MCF 10A (cell line): ENCODE measurements at regions not wholly inside any gene's neighbourhood (a gene's known extent, or its start where the extent isn't known, plus 50 kb on each side); places are given as distances from the start of the nearest gene placed in this dataset.

Source experiments
- BruUV-seq: library from RNA; stranded (reverse); fragments of 400-500 nt; replicated peaks from 2 replicates; lab custom pipeline; 2021; lab: Mats Ljungman, UMichigan
- CTCF ChIA-PET: fragments of 300-600 bp; sonication (Branson Sonifier 250); formaldehyde crosslinking; extraction: SDS; loops from one replicate; lab custom pipeline; 2021; ENCODE audit warnings: antibody characterized with exemption, inconsistent platforms; lab: Yijun Ruan, JAX
- POLR2A ChIA-PET: fragments of 300-600, 350-650 bp; sonication (Branson Sonifier 250); formaldehyde crosslinking; extraction: SDS; loops from one replicate; lab custom pipeline; 2020; ENCODE audit warnings: antibody characterized with exemption, inconsistent platforms; lab: Yijun Ruan, JAX
- DNase-seq: peaks from one replicate; pipeline ENCODE4 v3.0.0-alpha.2; 2018; ENCODE audit not compliant: unreplicated experiment
- H3K27ac Mint-ChIP-seq: one replicate; pipeline ENCODE4 v1.8.0; 2022; ENCODE audit warnings: mild to moderate bottlenecking, low read depth, mixed read lengths; ENCODE audit not compliant: unreplicated experiment
- H3K27me3 Mint-ChIP-seq: one replicate; pipeline ENCODE4 v1.8.0; 2022; ENCODE audit warnings: mixed read lengths; ENCODE audit not compliant: insufficient read depth, unreplicated experiment
- H3K36me3 Mint-ChIP-seq: one replicate; pipeline ENCODE4 v1.8.0; 2022; ENCODE audit warnings: mild to moderate bottlenecking, moderate library complexity, mixed read lengths; ENCODE audit not compliant: insufficient read depth, unreplicated experiment
- H3K4me1 Mint-ChIP-seq: one replicate; pipeline ENCODE4 v1.8.0; 2022; ENCODE audit warnings: mixed read lengths; ENCODE audit not compliant: insufficient read depth, unreplicated experiment
- H3K4me3 Mint-ChIP-seq: one replicate; pipeline ENCODE4 v1.8.0; 2022; ENCODE audit warnings: mild to moderate bottlenecking, moderate library complexity, mixed read lengths; ENCODE audit not compliant: unreplicated experiment
- H3K9me3 Mint-ChIP-seq: one replicate; pipeline ENCODE4 v1.8.0; 2022; ENCODE audit warnings: mixed read lengths; ENCODE audit not compliant: unreplicated experiment
- CTCF ChIP-seq: fragments of 200-600 bp; IDR thresholded peaks from one replicate; pipeline ENCODE4 v1.8.0; 2022; ENCODE audit warnings: antibody characterized with exemption, mild to moderate bottlenecking; ENCODE audit not compliant: unreplicated experiment
- intact Hi-C: fragments of 100-400 bp; cut with micrococcal nuclease; formaldehyde crosslinking; loops from 2 replicates; pipeline ENCODE4 v1.14.1; 2022

GRCh38 chr10:123584419-123584775, 81.8 kb upstream of the GPR26 start:
- ChIA-PET CTCF (interaction anchor here (0.6 to 7.9 kb wide), 6 partner anchors 9 to 1055 kb away, joined by 3 to 213 read pairs (median 4); no protein-coding TSS in a partner anchor), POLR2A (no interaction called here)
- Mint-ChIP-seq H3K4me3 (no peak overlapping the region), H3K9me3 (no peaks in the 10 kb centered on the region), H3K36me3 (no peaks in the 10 kb centered on the region), H3K27ac (no peak overlapping the region), H3K4me1 (no peaks in the 10 kb centered on the region), H3K27me3 (peaks cover 78% of the 10 kb centered on the region)
- BruUV-seq: no TSS peak
- no peak for DNase-seq
- no peak for TF ChIP-seq CTCF
- intact Hi-C loops: loop anchor here (5.0 to 10.0 kb wide), 2 partner anchors 180 to 818 kb away; no protein-coding TSS in a partner anchor

DNA sequence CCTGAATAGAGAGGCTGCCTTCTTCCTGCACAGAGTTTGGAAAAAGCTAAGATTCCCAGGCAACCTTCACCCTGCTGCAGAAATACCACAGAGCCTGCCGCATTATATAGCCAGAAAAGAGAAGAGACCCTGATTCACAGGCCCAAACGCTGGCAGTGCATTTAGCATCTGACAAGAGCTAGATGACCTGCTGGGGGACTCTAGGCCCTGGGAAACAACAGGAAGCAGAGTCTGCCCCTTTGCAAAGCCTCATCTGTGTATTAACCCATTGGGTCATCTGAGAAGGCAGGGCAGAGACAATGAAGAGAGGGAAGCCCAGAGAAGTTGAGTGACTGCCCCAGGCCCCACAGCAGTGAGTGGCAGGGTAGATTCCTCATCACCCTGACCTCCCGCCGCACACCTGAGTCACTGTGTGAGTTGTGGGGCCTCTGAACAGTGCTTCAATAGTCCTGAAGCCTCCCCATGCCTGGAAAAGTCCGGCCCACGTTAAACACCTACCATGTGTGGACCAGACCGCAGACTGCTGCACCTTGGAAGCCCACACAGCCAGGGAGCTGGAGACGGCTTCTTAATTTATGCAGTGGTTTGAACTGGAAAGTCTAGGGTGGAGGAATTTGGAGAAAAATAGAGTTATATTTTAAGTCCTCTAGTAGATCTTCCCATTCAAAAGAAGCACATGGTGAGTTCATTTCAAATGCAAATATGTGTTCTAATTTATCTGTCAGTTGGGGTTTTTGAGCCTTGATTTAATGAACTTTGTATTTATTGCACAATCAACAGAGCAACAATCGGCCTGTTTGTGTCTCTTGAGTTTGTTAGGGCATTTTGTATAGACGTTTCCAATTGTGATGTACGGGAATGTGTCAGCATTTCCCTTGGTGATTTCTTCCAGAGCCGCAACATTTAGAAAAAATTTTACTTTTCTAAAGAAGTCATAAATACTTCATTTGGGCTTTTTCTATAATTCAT, 80.4 kb upstream of the GPR26 start:
- no peak for TF ChIP-seq CTCF
- no TSS peak for BruUV-seq
- peaks cover 78% of the 10 kb centered on the region for H3K27me3 Mint-ChIP-seq
- ChIA-PET POLR2A (no interaction called here), CTCF (interaction anchor here (0.6 to 7.9 kb wide), 7 partner anchors 40 to 439 kb away, joined by 3 to 213 read pairs (median 4); no protein-coding TSS in a partner anchor)
- no peak overlapping the region for H3K27ac Mint-ChIP-seq
- intact Hi-C loops: loop anchor here (10.0 kb wide), 1 partner anchor 179 kb away; no protein-coding TSS in a partner anchor
- no peak overlapping the region for H3K4me3 Mint-ChIP-seq
- no peaks in the 10 kb centered on the region for H3K9me3 Mint-ChIP-seq
- no peaks in the 10 kb centered on the region for H3K36me3 Mint-ChIP-seq
- DNase-seq: no peak
- no peaks in the 10 kb centered on the region for H3K4me1 Mint-ChIP-seq

DNA sequence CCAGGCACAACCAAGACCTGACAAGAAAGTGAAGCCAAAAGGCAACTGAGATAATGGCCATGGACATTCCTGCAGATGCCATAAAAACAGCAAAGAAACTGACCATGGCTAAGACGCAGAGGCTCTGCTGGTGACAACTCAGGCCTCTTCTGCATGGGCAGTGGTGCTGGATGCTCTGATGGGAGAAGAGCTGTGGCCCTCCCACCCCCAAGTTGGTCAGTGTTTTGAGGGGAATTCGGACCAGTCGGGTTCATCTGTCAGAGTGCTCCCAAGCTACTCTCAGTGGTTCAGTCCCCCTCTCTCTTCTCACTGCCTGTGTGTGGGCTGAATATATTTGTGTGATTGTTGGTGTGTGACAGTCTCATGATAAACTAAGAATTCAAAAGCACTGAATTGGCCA, 79.0 kb upstream of the GPR26 start:
- H3K36me3 Mint-ChIP-seq: no peaks in the 10 kb centered on the region
- no peak for TF ChIP-seq CTCF
- H3K9me3 Mint-ChIP-seq: no peaks in the 10 kb centered on the region

DNA sequence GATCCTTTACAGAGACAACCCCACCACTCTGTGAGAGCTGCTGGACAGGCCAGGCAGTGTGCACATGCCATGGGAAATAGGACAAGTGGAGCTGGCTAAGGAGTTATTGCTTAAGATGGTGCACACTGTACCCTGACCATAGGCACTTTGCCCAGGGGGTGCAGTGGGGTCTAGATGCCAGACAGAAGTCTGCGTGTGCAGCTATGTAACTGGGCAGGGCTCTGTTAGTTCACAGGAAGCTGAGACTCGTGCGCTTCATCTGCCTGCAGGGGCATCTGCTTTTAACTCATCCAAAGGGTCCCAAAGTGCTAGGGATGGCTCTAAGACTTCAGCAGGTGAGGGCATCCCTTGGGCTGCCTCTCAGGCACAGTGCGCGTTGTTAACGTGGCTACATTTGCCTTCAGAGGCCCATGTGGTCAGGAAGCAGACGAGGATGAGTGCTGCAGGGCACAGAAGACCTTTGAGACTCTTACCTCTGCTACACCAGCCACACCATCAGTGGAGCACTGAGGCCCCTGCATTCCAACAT, 77.7 kb upstream of the GPR26 start:
- ChIA-PET POLR2A (no interaction called here), CTCF (interaction anchor here (0.9 to 1.9 kb wide), 3 partner anchors 15 to 379 kb away, joined by 3 to 5 read pairs (median 4); no protein-coding TSS in a partner anchor)
- intact Hi-C loops: loop anchor here (10.0 kb wide), 1 partner anchor 176 kb away; no protein-coding TSS in a partner anchor
- Mint-ChIP-seq H3K36me3 (no peaks in the 10 kb centered on the region), H3K27ac (no peak overlapping the region), H3K4me3 (no peak overlapping the region), H3K9me3 (no peaks in the 10 kb centered on the region), H3K4me1 (no peaks in the 10 kb centered on the region), H3K27me3 (peaks cover 72% of the 10 kb centered on the region)
- TF ChIP-seq CTCF: no peak
- BruUV-seq: no TSS peak
- DNase-seq: no peak

More for the DNA sequence above, 79.0 kb upstream of the GPR26 start:
- intact Hi-C loops: loop anchor here (10.0 kb wide), 1 partner anchor 178 kb away; no protein-coding TSS in a partner anchor
- H3K4me1 Mint-ChIP-seq: no peaks in the 10 kb centered on the region
- no TSS peak for BruUV-seq
- no peak for DNase-seq
- ChIA-PET CTCF (interaction anchor here (0.5 kb wide), 1 partner anchor 236 kb away, joined by 4 read pairs; no protein-coding TSS in a partner anchor), POLR2A (interaction anchor here (1.2 kb wide), 1 partner anchor 20 kb away, joined by 3 read pairs; no protein-coding TSS in a partner anchor)
- no peak overlapping the region for H3K4me3 Mint-ChIP-seq
- H3K27ac Mint-ChIP-seq: no peak overlapping the region
- peaks cover 80% of the 10 kb centered on the region for H3K27me3 Mint-ChIP-seq
